ENCODE measurements at regions not wholly inside any gene's neighbourhood (a gene's known extent, or its start where the extent isn't known, plus 50 kb on each side); places are given as distances from the start of the nearest gene placed in this dataset.

DNA sequence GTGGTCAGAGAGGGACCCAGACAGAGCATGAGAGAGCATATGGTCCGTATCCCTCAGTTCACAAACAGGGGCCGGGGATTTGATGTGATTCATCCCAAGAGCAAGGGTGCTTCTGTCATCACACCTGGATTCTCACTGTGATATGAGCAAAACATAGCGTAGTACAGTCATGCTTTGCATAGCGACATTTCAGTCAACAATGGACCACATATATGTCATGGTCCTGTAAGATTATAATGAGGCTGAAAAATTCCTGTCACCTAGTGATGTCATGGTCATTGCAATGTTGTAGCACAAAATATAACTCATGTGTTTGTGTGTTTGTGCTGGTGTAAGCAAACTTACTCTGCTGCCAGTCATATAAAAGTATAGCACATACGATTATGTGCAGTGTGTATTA is 207.4 kb upstream of the CDH13 start:
- Histone ChIP-seq H3K4me2 (ENCODE audit: insufficient read depth, low read length) (no peak overlapping the region), H3K27ac (ENCODE audit: extremely low read depth, low read depth, low read length) (no peak overlapping the region), H3K9ac (ENCODE audit: insufficient read depth in 1 of 2, low read depth in 2 of 2, low read length in 2 of 2) (no peak overlapping the region), H3K4me1 (replicated peaks in 1 of 2; ENCODE audit: control insufficient read depth in 2 of 2, insufficient read depth in 2 of 2, low read length in 2 of 2) (no peaks in the 10 kb centered on the region), H3K4me3 (no peak overlapping the region), H3K36me3 (ENCODE audit: control insufficient read depth, insufficient read depth, low read length) (no peaks in the 10 kb centered on the region), H3K9me3 (replicated peaks; ENCODE audit: control insufficient read depth, insufficient read depth, low read depth, low read length) (no peaks in the 10 kb centered on the region), H3K9me1 (ENCODE audit: control insufficient read depth, insufficient read depth, low read length) (no peaks in the 10 kb centered on the region), H4K20me1 (replicated peaks; ENCODE audit: control insufficient read depth, insufficient read depth, low read length) (no peaks in the 10 kb centered on the region), H2AFZ (ENCODE audit: low read depth, low read length) (no peak overlapping the region), H3K79me2 (ENCODE audit: control insufficient read depth, insufficient read depth, low read length) (no peaks in the 10 kb centered on the region), H3K27me3 (ENCODE audit: control insufficient read depth in 2 of 2, insufficient read depth in 2 of 2, low read length in 2 of 2) (no peaks in the 10 kb centered on the region)
- ChIA-PET CTCF (ENCODE audit: low intra/inter-chr PET ratio) (no interaction called here), POLR2A (no interaction called here)
- ATAC-seq (no peak), DNase-seq (ENCODE audit: extremely low read depth in 1 of 4, low spot score in 3 of 4) (no peak), FAIRE-seq (no peak)
- BruUV-seq (replicated peaks), result no TSS peak
- 0% methylated on average over 5 of the region's 5 CpGs for WGBS (ENCODE audit: insufficient coverage, low coverage, missing lambda C conversion rate)
- in situ Hi-C loops (cut with MboI) (no loop called here), intact Hi-C loops (cut with micrococcal nuclease) (no loop called here)
- TF ChIP-seq ELF4 (CRISPR knock-in tag; IDR thresholded peaks at IDR 0.05) (no peak), SREBF2 (CRISPR knock-in tag; IDR thresholded peaks at IDR 0.05) (no peak), CHD2 (IDR thresholded peaks at IDR 0.05; ENCODE audit: low read depth, low read length) (no peak), PHF21A (IDR thresholded peaks at IDR 0.05; ENCODE audit: borderline replicate concordance, low read depth) (no peak), ARHGAP35 (IDR thresholded peaks at IDR 0.05; ENCODE audit: partially characterized antibody) (no peak), RBBP5 (IDR thresholded peaks at IDR 0.05; ENCODE audit: borderline replicate concordance, insufficient read depth, low read length, poor library complexity, severe bottlenecking) (no peak), ZNF133 (CRISPR knock-in tag; IDR thresholded peaks at IDR 0.05) (no peak), CREBBP (IDR thresholded peaks at IDR 0.05; ENCODE audit: low read depth, low read length) (no peak)
- TF ChIP-seq, protein P1, sequence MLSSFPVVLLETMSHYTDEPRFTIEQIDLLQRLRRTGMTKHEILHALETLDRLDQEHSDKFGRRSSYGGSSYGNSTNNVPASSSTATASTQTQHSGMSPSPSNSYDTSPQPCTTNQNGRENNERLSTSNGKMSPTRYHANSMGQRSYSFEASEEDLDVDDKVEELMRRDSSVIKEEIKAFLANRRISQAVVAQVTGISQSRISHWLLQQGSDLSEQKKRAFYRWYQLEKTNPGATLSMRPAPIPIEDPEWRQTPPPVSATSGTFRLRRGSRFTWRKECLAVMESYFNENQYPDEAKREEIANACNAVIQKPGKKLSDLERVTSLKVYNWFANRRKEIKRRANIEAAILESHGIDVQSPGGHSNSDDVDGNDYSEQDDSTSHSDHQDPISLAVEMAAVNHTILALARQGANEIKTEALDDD (IDR thresholded peaks at IDR 0.05), result no peak
- TF ChIP-seq, protein P2, sequence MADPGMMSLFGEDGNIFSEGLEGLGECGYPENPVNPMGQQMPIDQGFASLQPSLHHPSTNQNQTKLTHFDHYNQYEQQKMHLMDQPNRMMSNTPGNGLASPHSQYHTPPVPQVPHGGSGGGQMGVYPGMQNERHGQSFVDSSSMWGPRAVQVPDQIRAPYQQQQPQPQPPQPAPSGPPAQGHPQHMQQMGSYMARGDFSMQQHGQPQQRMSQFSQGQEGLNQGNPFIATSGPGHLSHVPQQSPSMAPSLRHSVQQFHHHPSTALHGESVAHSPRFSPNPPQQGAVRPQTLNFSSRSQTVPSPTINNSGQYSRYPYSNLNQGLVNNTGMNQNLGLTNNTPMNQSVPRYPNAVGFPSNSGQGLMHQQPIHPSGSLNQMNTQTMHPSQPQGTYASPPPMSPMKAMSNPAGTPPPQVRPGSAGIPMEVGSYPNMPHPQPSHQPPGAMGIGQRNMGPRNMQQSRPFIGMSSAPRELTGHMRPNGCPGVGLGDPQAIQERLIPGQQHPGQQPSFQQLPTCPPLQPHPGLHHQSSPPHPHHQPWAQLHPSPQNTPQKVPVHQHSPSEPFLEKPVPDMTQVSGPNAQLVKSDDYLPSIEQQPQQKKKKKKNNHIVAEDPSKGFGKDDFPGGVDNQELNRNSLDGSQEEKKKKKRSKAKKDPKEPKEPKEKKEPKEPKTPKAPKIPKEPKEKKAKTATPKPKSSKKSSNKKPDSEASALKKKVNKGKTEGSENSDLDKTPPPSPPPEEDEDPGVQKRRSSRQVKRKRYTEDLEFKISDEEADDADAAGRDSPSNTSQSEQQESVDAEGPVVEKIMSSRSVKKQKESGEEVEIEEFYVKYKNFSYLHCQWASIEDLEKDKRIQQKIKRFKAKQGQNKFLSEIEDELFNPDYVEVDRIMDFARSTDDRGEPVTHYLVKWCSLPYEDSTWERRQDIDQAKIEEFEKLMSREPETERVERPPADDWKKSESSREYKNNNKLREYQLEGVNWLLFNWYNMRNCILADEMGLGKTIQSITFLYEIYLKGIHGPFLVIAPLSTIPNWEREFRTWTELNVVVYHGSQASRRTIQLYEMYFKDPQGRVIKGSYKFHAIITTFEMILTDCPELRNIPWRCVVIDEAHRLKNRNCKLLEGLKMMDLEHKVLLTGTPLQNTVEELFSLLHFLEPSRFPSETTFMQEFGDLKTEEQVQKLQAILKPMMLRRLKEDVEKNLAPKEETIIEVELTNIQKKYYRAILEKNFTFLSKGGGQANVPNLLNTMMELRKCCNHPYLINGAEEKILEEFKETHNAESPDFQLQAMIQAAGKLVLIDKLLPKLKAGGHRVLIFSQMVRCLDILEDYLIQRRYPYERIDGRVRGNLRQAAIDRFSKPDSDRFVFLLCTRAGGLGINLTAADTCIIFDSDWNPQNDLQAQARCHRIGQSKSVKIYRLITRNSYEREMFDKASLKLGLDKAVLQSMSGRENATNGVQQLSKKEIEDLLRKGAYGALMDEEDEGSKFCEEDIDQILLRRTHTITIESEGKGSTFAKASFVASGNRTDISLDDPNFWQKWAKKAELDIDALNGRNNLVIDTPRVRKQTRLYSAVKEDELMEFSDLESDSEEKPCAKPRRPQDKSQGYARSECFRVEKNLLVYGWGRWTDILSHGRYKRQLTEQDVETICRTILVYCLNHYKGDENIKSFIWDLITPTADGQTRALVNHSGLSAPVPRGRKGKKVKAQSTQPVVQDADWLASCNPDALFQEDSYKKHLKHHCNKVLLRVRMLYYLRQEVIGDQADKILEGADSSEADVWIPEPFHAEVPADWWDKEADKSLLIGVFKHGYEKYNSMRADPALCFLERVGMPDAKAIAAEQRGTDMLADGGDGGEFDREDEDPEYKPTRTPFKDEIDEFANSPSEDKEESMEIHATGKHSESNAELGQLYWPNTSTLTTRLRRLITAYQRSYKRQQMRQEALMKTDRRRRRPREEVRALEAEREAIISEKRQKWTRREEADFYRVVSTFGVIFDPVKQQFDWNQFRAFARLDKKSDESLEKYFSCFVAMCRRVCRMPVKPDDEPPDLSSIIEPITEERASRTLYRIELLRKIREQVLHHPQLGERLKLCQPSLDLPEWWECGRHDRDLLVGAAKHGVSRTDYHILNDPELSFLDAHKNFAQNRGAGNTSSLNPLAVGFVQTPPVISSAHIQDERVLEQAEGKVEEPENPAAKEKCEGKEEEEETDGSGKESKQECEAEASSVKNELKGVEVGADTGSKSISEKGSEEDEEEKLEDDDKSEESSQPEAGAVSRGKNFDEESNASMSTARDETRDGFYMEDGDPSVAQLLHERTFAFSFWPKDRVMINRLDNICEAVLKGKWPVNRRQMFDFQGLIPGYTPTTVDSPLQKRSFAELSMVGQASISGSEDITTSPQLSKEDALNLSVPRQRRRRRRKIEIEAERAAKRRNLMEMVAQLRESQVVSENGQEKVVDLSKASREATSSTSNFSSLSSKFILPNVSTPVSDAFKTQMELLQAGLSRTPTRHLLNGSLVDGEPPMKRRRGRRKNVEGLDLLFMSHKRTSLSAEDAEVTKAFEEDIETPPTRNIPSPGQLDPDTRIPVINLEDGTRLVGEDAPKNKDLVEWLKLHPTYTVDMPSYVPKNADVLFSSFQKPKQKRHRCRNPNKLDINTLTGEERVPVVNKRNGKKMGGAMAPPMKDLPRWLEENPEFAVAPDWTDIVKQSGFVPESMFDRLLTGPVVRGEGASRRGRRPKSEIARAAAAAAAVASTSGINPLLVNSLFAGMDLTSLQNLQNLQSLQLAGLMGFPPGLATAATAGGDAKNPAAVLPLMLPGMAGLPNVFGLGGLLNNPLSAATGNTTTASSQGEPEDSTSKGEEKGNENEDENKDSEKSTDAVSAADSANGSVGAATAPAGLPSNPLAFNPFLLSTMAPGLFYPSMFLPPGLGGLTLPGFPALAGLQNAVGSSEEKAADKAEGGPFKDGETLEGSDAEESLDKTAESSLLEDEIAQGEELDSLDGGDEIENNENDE (IDR thresholded peaks at IDR 0.05; ENCODE audit: low read depth, low read length), result no peak

All from K562 (cell line).